Caki2 (cell line): ENCODE measurements at regions not wholly inside any gene's neighbourhood (a gene's known extent, or its start where the extent isn't known, plus 50 kb on each side); places are given as distances from the start of the nearest gene placed in this dataset.
"Not testable (repeated sequence)": the region's sequence is repeated elsewhere in the genome, so short reads cannot be mapped to it uniquely, and the experiment has no call there.

Experiments used
- DNase-seq: peaks from one replicate; pipeline ENCODE4 v3.0.0-alpha.2; 2015; ENCODE audit warnings: low read depth
- in situ Hi-C: cut with HindIII; loops from 2 replicates; pipeline ENCODE4 v1.10.0; 2016; ENCODE audit warnings: low sequenced_read_pairs, low pct_unique_long_range_greater_than_20kb, mixed read lengths

DNA sequence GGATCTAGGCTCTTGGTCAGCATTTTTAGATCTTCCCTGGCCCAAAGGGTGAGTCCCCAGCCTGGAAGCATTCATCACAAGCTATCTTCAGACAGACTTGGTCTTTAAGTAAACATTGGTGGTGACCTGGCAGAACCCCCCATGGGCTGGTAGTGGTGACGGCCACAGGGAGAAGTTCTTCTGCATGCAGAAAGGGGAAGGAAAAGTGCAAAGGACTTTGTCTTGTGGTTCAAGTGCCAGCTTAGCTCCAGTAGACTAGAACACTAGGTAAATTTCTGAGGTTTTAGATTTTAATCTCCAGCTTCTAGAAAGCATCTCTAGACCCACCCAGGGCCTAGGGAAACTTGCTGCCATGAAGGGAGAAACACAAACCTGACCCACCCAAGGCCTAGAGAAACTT, 584.0 kb downstream of the CHSY3 start:
- no peak for DNase-seq
- in situ Hi-C loops: no loop called here

DNA sequence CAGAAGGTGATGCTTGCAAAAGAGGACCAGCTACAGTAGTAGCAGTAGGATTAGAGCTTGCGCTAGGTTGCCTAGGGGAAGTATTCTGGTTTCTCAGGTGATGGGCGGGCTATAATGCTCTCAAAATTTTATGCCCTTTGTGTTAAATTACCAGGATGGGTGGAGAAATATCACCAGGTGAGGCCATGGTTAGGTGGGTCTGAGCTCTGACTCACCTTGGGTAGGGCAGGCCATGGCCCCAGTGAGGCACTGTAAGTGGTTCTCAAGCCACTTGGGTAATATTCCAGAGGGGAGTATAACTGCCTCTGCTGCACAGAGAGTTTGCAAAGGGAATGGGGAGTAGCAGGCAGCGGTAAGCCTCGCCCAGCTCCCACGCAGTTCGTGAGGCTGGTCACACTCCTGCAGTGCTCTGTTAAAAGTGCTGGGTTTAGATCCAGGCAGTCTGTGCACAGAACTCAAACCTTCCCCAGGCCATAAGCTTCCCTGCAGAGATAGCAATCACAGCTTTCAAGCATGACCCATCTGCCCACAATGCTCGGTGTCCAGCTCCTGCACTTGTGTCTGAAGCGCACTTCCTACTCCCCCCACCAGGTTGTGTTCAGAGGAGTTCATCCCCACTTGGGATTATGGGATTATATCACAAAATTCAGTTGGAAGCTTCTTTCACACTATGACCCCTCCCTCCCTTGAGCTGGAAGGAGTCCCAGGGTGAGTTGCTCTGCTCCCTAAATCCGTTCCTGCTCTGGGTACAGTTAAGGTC, 575.0 kb downstream of the CHSY3 start:
- in situ Hi-C loops: no loop called here
- no peak for DNase-seq

DNA sequence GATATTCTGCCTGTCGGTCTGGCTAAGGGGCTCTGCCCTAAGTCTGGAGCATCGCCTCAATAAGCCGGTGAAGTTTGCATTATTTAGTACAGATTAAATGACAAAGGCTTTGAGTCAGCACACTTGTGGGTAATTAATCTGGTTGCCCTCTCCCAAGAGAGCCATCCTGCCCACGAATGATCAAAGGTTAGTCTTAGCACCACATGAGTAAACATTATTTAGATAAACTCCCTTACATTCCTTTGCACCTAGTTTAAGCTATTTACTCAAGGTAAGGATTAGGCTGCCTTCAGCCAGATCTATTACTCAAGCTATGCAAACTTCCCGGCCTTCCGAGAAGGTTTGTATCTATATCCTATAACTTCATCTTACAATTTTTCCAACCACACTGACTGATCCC, 572.1 kb downstream of the CHSY3 start:
- no peak for DNase-seq
- in situ Hi-C loops: no loop called here

DNA sequence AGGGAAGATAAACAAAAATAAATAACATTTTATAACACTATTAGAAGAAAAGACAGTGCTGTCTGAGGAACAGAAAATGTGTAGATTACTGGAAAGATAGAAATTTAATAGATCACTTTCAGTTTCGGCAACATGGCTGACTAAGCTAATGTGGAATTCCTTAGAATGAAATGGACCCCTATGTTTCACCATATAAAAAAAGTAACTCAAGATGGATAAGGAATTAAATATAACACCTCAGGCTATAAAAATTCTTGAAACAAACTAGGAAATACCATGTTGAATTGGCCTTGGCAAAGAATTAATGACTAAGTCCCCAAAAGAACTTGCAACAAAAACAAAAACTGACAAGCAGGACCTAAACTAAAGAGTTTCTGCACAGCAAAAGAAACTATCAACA, 558.3 kb downstream of the CHSY3 start:
- in situ Hi-C loops: no loop called here
- no peak for DNase-seq

DNA sequence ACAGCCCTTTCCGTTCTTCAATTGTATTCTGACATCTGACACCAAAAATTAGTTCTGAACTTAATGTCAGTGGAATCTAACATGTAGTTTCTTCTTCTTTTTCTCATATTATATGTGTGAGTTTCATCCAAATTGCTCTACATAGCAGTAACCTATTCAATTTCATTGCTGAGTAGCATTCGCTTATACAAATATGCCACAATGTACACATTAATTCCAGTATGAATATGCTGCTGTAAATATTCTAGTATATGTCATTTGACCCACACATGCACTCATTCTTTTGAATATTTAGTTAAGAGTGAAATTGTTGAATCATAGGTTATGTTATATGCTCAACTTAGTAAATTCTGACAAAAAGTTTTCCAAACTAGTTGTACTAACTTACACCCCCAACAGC, 550.9 kb downstream of the CHSY3 start:
- in situ Hi-C loops: no loop called here
- no peak for DNase-seq

DNA sequence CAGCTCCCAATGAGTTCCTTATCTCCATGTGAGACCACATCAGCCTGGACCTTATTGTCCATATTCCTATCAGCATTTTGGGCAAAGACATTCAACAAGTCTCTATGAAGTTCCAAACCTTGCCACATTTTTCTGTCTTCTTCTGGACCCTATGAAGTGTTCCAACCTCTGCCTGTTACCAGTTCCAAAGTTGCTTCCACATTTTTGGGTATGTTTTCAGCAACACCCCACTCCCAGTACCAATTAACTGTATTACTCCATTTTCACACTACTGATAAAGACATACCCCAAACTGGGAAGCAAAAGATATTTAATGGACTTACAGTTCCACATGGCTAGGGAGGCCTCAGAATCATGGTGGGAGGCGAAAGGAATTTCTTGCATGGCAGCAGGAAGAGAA, 548.5 kb downstream of the CHSY3 start:
- in situ Hi-C loops: no loop called here
- no peak for DNase-seq

DNA sequence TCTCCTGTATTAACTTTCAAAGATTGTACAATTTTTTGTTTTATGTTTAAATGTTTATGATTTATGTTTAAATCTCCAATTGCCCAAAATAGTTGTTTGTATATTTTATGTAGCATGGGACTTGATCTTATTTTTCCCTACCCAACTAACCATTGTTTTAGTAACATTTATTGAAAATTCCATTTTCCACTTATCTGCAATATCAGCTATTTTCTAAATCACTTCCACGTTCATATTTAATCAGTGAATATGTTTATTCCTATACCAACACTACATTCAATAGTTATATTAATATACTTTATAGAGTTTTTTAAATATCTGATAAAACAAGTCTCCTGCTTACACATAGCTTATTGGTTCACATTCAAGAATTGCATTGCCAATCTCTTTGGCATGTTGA, 532.2 kb downstream of the CHSY3 start:
- DNase-seq: no peak
- in situ Hi-C loops: no loop called here

DNA sequence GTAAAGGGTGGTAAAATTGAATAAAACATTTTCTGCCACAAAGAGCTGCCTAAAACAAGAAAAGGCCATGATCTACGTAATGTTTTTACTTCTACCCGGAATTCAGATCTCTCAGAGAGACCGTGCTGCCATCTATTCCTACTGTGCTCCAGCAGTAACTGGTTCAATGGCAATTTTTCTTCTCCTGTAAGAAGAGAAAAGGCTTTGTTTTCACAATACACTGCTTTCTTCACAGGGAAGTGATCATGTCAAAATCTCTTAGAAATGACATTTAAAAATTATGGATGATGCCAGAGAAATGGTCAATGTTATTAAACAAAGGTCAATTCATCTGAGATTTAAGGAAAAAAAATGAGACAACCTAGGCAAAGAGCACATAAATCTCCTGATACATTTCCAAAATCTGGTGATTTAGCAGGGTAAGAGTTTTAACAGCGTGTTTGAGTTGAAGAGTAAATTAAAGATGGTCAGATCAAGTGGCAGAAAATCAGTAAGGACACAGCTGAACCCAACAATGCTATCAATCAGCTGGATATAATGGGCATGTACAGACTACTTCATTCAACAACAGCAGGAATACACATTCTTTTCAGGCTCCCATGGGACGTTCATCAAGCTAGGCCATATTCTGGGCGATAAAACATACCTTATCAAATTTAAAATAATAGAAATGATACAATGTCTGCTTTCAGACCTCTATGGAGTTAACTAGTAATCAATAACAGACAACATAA, 523.1 kb downstream of the CHSY3 start:
- in situ Hi-C loops: no loop called here

DNA sequence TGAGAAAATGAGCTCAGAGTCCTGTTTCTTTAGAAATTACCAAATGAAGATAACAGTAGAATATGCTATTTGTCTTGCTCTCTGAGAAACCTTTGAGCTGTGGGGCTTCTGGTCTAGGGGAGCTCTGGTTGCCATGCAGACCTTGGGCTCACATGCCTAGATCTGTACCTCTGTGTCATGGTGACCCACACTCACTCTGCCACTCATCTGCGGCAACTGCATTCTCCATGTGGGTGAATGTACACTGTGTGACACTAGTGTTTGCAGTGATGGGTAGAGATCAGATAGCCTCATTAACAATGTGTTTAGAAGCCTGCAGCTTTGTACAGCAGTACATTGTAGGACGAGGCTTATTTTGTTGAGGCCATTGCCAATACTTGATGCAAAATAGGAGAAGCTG, 521.2 kb downstream of the CHSY3 start:
- in situ Hi-C loops: no loop called here
- no peak for DNase-seq

More for the DNA sequence above, 523.1 kb downstream of the CHSY3 start:
- DNase-seq: no peak

DNA sequence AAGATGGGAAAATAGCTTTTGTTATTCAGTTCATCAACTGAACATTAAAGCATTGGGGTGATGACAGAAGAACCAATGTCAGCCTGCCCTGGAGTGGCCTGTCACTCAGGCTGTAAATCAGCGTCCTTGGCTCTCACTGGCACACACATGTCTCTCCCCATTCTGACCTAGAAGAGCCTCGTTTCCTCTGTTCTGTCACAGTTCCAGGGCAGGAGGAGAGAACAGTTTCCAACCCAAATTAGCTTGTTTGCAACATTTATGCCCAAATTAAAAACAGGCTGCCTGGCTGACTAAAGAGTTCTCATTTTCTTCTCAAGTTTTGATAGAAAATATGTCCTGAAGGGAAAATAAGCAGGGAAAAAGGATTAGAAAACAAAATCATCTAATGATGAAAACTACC, 520.1 kb downstream of the CHSY3 start:
- DNase-seq: no peak
- in situ Hi-C loops: no loop called here

DNA sequence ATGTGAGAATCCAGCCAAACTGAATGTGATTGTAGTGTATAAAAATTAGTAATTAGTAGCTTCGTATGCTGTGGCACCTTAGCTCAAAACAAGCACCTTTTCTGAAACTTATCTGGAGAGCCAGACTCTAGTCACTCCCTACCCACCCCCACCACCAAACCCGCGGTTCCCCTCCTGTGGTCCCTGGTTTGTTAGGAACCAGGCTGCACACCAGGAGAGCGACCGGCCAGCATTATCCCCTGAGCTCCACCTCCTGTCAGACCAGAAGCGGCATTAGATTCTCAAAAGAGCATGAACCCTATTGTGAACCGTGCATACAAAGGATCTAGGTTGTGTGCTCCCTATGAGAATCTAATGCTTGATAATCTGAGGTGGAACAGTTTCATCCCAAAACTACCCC, 498.6 kb downstream of the CHSY3 start:
- in situ Hi-C loops: no loop called here
- DNase-seq: no peak

DNA sequence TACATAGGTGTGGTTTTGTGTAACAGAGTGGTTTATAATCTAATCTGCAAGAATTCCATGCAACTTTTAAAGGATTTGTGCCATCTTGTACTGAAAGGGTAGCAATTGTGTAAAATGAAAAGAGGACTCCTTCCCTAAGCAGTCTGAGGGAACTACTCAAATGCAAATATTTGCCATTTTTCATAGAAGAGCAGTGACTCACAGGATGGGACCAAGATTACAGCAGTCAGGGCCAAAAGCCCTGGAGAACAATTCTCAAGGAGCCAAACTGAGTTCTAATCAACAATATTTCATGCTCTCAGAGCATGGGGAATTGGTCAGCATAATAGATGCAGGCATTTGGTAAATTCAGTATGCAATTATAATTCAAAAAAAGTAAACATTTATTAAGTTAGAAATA, 495.8 kb downstream of the CHSY3 start:
- no peak for DNase-seq
- in situ Hi-C loops: no loop called here

DNA sequence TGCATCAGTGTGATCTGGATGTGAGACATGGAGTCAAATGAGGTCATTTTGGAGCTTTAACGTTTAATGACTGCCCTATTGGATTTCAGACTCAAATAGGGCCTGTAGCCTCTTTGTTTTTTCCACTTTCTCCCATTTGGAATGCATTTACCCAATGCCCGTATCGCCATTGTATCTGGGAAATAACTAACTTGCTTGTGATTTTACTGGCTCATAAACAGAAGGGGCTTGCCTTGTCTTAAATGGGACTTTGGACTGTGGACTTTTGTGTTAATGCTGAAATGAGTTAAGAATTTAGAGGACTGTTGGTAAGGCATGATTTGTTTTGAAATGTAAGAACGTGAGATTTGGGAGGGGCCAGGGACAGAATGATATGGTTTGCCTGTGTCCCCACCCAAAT, 494.6 kb downstream of the CHSY3 start:
- in situ Hi-C loops: no loop called here
- DNase-seq: no peak

DNA sequence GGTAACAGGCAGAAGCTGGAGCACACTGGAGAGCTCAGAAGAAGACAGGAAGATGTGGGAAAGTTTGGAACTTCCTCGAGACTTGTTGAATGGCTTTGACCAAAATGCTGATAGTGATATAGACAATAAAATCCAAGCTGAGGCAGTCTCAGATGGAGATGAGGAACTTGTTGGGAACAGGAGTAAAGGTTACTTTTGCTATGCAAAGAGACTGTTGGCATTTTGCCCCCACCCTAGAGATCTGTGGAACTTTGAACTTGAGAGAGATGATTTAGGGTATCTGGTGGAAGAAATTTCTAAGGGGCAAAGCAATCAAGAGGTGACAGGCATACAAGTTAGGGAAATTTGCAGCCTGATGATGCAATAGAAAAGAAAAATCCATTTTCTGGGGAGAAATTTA, 493.5 kb downstream of the CHSY3 start:
- DNase-seq, in situ Hi-C loops: not testable (repeated sequence)

DNA sequence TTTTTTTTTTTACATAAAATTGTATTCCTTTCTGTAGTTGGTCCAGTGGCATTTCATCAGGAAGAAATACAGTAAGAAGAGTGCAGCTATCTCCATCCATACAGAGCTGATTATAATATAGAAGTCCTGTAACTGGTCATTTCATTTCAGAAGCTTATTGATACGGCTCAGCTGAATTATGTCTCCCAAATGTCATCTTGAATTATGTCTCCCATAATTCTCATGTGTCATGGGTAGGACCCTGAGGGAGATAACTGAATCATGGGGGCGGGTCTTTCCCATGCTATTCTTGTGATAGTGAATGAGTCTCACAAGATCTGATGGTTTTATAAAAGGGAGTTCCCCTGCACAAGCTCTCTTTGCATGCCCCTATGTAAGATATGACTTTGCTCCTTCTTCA, 492.9 kb downstream of the CHSY3 start:
- in situ Hi-C loops: no loop called here
- no peak for DNase-seq

DNA sequence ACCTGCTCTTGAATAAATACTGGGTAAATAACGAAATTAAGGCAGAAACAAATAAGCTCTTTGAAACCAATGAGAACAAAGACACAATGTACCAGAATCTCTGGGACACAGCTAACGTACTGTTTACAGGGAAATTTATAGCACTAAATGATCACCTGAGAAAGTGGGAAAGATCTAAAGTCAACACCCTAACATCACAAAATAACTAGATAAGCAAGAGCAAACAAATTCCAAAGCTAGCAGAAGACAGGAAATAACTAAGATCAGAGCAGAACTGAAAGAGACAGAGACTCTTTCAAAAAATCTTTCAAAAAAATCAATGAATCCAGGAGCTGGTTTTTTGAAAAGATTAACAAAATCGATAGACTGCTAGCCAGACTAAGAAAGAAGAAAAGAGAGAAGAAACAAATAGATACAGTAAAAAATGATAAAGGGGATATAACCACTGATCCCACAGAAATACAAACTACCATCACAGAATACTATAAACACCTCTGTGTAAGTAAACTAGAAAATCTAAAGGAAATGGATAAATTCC, 487.5 kb downstream of the CHSY3 start:
- DNase-seq, in situ Hi-C loops: not testable (repeated sequence)

DNA sequence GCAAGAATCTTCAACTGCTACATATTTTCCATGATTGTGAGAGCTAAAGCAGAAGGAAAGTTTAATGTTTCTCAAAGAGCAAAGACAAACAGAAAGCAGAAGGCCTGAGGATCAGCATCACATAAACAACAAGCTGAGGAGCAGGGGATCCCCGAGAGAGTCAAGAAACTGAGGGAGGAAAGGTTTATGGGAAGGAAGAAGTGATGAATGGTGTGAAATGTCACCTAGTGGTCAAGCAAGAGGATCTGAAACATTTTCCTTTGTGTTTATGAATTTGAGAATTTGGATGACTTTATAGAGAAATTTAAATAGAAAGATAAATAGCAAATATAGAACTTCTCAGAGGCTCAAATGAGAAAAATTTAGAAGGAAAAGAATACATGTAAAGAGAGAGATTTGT, 481.9 kb downstream of the CHSY3 start:
- DNase-seq: no peak
- in situ Hi-C loops: no loop called here

DNA sequence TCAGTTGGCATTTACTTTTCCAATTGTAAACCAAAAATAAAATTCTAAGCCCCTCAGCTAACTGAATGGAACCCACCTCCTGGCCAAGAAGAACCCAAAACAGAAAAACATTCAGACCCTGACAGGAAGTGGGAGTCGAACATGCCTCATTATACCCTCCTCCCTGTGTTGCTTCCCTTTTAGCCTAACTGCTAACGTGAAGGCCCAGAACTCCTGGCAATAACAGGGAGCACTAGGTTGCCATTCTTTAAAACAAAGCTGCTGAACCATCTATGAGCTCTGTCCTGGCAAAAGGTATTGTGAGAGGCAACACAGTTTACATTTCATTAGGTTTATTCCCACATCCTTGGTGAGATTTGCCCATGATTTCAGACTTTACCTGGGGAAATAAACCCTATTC, 481.4 kb downstream of the CHSY3 start:
- in situ Hi-C loops: no loop called here
- no peak for DNase-seq

DNA sequence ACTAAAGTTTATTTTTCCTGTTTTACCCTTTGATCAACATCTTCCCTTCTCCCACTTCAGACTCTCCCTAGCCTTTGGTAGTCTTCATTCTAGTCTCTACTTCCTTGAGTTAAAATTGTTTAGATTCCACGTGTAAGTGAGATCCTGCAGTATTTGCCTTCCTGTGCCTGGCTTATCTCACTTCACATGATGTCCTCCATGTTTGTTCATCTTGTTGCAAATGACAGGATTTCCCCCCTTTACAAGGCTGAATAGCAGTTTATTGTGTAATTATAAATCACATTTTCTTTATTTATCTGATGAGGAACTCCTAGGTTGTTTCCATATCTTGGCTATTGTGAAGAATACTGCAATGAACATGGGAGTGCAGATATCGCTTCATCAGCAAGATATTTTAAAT, 461.7 kb downstream of the CHSY3 start:
- no peak for DNase-seq
- in situ Hi-C loops: no loop called here

DNA sequence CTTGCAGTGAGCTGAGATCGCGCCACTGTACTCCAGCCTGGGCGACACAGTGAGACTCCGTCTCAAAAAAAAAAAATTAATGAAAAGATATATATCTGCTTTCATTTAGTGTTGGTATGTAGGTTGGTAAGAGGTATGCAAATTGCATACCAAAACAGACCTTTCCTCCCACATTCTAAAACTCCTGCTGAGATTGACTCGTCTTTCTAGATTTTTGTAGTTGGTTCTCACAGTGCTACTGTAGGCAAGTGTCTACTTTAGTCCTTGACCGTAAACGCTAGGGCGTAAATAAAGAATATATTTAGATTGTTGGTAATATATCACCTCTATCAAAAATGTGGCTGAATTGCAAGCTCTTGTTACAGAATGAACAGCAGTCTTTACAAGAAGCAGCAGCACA, 445.9 kb downstream of the CHSY3 start:
- in situ Hi-C loops: no loop called here
- no peak for DNase-seq
